Posterior vena cava (tissue), 2 donors: ENCODE measurements at regions not wholly inside any gene's neighbourhood (a gene's known extent, or its start where the extent isn't known, plus 50 kb on each side); places are given as distances from the start of the nearest gene placed in this dataset.
"Not testable (repeated sequence)": the region's sequence is repeated elsewhere in the genome, so short reads cannot be mapped to it uniquely, and the experiment has no call there.

Source experiments
- DNase-seq: peaks from one replicate; pipeline ENCODE4 v3.0.0-alpha.2; 2020; ENCODE audit warnings: low spot score
- intact Hi-C, 2 donors: fragments of 100-400 bp; cut with DNase I; formaldehyde crosslinking; loops; one replicate each; pipeline versions ENCODE4 v1.14.1 to v1.14.2; 2022 to 2023
- donor health status: DM: yes; HTN: yes; CAD: no.
- donor health status: DM: yes; HTN: yes; CAD: no.

- intact Hi-C loops, result no loop called here
- no peak for DNase-seq
Measured at GRCh38 chr3:118128886-118129285, 905.8 kb downstream of the IGSF11 start.

GRCh38 chr3:118137778-118138177, 896.9 kb downstream of the IGSF11 start:
- intact Hi-C loops, result loop anchor here in 1 of 2 donors (1.0 kb wide), 1 partner anchor 12 kb away; no protein-coding TSS in a partner anchor
- DNase-seq, result no peak

- DNase-seq, result peak; percentile 46
- intact Hi-C loops, result no loop called here
Measured at GRCh38 chr3:118144919-118145318, 889.7 kb downstream of the IGSF11 start.

- DNase-seq, result no peak
- intact Hi-C loops, result no loop called here
Measured at GRCh38 chr3:118146658-118147375, 887.8 kb downstream of the IGSF11 start.

GRCh38 chr3:118151164-118151563, 883.5 kb downstream of the IGSF11 start:
- no peak for DNase-seq
- intact Hi-C loops, result no loop called here

GRCh38 chr3:118162627-118163588, 871.7 kb downstream of the IGSF11 start:
- DNase-seq, intact Hi-C loops: not testable (repeated sequence)

GRCh38 chr3:118165413-118165812, 869.2 kb downstream of the IGSF11 start:
- DNase-seq, result no peak
- intact Hi-C loops, result no loop called here

GRCh38 chr3:118167571-118167970, 867.1 kb downstream of the IGSF11 start:
- intact Hi-C loops, result no loop called here
- DNase-seq, result no peak

GRCh38 chr3:118168175-118168574, 866.5 kb downstream of the IGSF11 start:
- intact Hi-C loops, result no loop called here
- no peak for DNase-seq

- DNase-seq, result peak; percentile 77
- intact Hi-C loops, result no loop called here
Measured at GRCh38 chr3:118171236-118171852, 863.3 kb downstream of the IGSF11 start.

GRCh38 chr3:118180853-118181252, 853.8 kb downstream of the IGSF11 start:
- no peak for DNase-seq
- intact Hi-C loops, result no loop called here

- DNase-seq, result no peak
- intact Hi-C loops, result no loop called here
Measured at GRCh38 chr3:118181274-118181673, 853.4 kb downstream of the IGSF11 start.

- intact Hi-C loops, result no loop called here
- no peak for DNase-seq
Measured at GRCh38 chr3:118186051-118186450, 848.6 kb downstream of the IGSF11 start.

GRCh38 chr3:118187221-118187620, 847.4 kb downstream of the IGSF11 start:
- DNase-seq, result no peak
- intact Hi-C loops, result no loop called here

- intact Hi-C loops, result no loop called here
Measured at GRCh38 chr3:118196183-118196582, 838.5 kb downstream of the IGSF11 start.

GRCh38 chr3:118199044-118199443, 835.6 kb downstream of the IGSF11 start:
- intact Hi-C loops, result no loop called here
- no peak for DNase-seq

More at GRCh38 chr3:118196183-118196582, 838.5 kb downstream of the IGSF11 start:
- DNase-seq, result no peak

- intact Hi-C loops, result no loop called here
- no peak for DNase-seq
Measured at GRCh38 chr3:118204052-118204656, 830.5 kb downstream of the IGSF11 start.

GRCh38 chr3:118207271-118207670, 827.4 kb downstream of the IGSF11 start:
- no peak for DNase-seq
- intact Hi-C loops, result no loop called here

GRCh38 chr3:118208642-118209041, 826.0 kb downstream of the IGSF11 start:
- DNase-seq, result no peak
- intact Hi-C loops, result no loop called here

GRCh38 chr3:118213892-118214291, 820.8 kb downstream of the IGSF11 start:
- intact Hi-C loops, result no loop called here
- no peak for DNase-seq
